HG03039 (cell line): ENCODE measurements at regions not wholly inside any gene's neighbourhood (a gene's known extent, or its start where the extent isn't known, plus 50 kb on each side); places are given as distances from the start of the nearest gene placed in this dataset.

ENCODE experiments used
- ATAC-seq: cut with Tn5 transposase; IDR thresholded peaks from one replicate; pipeline ENCODE4 v1.9.1; 2021; ENCODE audit warnings: mild to moderate bottlenecking, moderate library complexity; ENCODE audit not compliant: unreplicated experiment

DNA sequence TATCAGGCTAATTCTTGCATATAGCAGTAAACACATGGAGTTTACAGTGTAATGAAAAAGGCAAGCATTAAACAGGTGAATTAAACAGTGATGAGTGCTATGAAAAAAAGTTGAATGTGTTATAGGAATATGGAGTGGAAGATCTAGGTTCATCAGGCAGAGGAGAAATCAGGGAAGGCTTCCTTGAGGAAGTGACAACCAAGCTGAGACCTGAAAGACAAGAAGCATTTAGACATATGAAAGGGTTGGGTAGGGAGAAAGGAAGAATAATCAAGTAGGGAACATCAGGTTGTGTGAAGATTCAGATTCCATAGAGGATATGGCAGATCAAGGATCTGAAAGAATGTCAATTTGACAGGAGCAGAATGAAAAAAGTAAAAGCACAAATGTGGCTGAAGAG is 612.5 kb downstream of the PRELID2 start:
- ATAC-seq: no peak

DNA sequence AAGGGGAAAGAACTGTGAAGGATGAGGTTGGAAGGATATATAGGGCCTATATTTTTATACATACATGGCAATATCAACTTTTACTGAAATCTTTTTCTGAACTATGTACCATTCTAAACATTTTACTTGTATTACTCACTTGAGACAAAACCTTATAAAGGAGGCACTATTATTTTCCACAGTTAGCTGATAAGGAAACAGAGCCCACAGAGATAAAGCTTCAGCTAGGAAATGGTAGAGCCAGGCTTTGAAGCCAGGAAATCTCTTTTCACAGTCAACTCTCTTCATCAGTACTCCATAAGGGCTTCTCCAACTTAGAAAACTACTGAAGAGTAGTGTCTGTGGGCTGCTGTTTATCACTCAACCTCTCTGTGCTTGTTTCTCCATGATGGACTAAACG is 613.7 kb downstream of the PRELID2 start:
- no peak for ATAC-seq

DNA sequence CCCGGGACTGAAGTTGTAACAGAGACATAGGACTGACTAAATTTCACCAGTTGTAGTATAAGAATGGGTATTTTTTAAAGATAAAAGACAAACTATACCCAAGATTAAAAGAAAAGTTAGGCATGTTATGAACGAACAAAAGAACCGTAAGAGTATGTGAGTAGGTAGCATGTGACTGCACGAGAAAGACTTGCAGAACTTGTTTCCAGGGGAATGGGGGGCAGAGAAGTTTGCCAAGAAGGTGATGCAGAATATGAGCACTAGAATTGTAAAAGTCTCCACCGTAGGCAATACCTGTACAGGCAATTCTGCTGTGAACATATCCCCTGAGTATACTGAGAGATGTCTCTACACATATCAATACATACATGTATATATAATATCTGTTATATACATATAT is 614.7 kb downstream of the PRELID2 start:
- no peak for ATAC-seq

DNA sequence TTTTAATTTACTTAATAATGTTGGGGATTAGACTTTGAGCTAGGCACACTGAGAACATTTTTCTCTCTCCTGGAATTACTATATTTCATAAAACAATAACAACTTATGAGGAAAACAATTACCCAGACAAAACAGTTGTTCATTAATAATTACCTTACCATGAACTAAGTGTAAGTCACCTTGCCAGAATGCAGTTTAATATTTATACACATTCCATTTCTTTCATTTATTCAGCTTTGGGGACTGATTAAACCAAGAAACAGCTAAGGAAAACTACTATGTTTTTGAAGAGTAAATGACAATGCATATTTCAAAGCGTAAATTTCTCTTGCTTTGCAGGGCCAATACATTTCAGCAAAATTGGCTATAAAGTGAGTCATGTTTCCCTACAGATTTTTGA is 616.2 kb downstream of the PRELID2 start:
- ATAC-seq: no peak

DNA sequence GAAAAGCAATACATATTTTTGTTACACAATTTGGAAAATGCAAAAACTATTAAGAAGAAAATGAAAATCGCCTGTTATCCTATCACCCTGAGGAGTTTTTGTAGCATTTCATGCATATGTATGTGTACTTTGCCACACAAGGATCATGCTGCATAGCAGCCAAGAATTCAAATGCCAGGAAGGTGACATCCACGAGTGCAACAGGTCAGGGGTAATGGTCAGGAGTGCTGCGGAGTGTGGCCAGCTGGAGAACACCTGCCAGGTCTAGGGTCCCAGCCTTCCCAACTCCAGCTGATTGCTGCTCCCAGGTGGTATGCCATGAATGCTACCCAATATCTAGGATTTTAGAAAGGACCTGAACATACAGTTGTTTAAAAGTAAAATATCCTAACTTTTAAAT is 617.1 kb downstream of the PRELID2 start:
- no peak for ATAC-seq

DNA sequence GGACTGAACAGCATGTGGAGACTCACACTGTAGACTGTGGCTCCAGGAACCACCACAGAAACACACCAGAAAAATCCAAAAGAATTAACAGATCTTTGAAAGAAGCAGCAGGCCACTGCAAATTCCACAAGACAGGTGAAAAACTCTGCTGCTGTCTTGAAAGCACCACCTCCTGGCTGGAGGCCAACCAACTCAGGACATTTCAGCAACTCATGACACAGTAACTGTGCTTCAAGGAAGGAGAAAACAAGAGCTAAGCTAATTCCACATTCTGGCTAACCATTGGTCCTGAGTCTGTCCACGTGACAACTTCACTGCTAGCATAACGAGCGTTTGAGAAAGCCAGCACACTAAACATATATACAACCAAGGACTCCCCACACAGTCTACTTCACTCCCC is 625.1 kb downstream of the PRELID2 start:
- ATAC-seq: no peak

DNA sequence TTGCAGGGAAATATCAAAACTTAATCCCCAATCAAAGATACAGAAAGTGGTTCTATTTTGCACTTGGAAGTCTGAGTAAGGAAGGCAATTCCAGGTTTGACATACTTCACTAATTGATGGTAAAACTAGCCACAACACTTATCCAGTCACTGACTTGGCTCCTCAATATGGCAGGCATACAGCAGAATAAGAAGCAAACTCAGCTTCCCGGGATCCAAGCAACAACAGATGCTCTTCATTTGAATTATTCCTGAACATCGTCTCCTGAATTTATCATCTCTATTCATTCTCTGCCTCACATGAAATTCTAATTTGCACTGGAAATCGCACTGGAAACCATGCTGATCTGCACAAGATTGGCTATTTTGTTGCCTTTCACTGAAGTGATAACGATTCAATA is 629.6 kb downstream of the PRELID2 start:
- ATAC-seq: no peak

DNA sequence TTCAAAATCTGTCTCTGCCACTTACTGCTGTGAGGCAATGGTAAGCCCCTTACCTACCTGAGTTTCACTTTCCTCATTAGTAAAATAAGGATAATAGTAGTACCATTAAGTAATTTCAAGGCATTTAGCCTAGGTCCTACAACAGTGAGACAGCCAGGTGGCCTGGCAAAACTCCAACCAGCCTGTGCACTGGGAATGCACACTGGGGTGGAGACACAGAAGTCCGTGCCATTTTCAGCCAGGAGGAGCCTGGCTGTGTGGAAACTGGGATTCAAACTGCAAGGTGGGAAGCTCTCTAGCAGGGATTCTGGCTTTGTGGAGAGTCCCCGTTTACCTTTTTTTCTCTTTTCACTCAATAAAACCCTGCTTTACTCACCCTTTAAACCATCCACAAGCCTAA is 630.4 kb downstream of the PRELID2 start:
- no peak for ATAC-seq

DNA sequence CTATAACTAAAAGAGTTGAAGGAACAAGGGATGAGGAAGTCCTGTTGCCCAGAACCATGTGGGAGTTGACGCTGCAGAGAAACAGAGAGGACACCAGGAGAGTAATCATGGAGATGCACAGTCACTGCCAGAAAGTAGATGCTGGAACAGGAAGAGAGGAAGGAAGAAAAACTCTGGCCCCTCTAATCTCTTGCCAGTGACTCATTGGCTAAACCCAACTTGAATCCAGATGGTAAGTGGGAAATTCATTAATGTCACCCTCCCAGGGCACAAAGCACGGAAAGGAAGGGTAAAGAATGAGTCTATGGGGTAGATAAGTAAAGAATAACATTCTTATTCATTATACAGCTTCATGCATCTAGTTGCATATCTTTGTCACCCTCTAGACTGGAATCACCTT is 631.9 kb downstream of the PRELID2 start:
- ATAC-seq: no peak

DNA sequence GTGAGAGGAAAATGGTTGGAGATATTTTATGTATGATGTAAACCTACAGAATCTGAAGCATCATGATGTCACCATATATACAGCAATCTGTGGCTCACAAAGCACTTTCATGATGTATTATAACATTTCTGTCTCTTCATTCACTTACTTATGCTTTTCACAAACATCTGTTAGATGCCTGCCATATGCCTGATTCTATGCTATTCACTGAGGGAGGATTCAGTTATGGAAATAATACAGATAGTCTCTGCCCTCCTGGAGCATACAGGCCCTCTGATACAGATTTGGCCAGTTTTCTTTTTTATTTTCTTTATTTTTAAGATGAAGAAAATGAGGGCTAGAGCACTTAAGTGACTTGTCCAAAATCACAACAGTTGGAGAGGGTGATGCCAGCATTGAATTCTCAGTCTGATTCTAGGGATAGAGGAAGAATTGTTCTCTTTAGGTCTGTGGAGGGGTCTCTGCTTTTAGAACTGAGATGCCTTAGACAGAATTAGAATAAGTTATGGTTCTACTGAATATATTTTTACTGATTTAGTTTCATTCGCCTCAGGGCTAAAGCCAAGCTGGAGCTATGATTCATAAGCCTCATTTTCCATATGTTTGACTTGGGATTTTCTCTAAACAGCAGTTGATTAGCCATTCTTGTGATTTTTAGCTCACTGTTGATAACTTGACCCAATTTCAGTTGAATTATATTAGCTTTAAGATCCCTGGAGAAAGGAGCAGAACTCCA is 636.4 kb downstream of the PRELID2 start:
- ATAC-seq: no peak

DNA sequence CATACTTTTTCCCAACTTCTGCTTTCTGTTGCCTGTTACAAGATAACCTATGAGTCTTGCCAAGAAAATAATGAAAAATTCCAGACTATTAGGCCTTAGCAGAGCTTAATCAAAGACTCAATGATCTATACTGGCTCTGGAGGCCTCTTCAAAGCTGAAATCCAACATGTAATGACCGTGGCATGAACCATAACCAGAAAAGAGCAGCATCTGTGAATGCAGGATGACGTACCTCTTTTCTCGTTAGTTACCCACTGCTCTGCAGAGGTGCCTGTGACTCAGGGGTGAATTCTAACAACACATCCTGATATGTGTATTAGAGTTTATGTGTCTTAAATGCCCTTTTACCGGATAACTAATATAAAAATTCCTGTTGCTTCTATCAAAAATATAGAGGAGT is 645.4 kb downstream of the PRELID2 start:
- ATAC-seq: no peak

DNA sequence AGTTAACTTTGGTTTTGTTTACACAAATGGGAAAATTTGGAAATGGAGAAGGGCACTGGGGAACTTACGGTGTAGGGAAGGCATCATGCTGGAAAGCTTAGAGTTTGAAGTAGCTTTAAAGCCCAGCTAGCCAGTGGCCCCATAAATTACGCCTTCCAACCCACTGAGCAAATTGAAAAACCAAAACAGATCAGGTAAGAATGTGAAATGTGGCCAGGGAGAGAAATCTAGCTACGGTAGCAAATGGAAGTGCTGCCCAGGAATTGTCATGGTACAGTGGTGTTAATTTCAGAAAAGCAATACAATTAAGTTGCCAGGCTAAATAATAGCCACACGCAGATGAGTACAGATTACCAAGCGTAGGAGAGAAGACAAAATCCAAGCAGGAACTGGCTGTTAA is 654.8 kb downstream of the PRELID2 start:
- no peak for ATAC-seq

DNA sequence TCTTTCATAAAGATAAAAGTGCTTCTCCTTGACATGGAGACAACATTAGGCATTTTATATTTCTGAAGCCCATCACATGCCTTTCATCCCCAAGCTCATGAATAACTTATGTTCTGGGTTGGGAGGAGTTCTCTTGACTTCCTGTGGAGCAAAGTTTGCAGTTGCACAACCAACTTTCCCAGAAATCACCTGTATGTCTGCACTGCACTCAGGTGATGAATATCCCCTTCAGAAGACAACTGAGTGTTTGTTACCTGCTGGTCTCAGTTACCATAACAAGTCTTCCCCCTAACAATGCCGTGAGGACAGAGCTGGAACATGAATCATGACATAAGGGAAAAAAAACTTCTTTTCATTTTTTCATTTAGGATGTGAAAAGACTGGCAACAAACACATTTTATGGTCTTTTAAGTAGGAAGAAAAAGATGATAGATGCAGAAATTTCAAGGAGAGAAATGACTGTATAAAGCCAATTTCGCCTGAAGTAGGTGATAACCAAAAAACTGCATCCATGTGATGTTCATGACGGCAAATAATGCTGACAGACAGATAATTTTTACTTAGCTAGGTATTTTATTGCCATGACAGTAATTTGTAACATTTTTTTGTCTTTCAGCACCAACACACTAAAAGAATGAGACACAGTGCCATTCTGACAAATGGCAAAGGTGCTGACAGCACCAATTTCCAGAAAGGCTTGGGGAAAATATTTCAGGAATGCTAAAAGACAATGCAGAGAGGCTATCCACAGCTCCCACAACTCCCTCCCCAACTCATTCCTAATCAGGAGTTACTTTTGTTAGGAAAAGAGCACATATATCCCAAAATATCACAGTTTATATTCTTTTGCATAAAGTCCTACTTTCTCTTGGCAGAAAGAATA is 656.3 kb downstream of the PRELID2 start:
- no peak for ATAC-seq

DNA sequence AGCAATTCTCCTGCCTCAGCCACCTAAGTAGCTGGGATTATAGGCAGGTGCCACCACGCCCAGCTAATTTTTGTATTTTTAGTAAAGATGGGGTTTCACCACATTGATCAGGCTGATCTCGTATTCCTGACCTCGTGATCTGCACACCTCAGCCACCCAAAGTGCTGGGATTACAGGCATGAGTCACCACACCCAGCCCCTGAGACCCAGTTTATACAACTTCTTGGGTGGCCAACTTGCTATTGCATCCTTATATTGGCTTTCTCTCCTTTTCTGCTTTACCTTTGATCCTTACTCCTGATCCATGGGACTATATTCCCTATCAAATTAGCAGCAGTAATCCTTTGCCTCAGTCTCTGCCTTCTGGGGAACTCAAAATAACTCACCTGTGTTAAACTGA is 659.1 kb downstream of the PRELID2 start:
- no peak for ATAC-seq

DNA sequence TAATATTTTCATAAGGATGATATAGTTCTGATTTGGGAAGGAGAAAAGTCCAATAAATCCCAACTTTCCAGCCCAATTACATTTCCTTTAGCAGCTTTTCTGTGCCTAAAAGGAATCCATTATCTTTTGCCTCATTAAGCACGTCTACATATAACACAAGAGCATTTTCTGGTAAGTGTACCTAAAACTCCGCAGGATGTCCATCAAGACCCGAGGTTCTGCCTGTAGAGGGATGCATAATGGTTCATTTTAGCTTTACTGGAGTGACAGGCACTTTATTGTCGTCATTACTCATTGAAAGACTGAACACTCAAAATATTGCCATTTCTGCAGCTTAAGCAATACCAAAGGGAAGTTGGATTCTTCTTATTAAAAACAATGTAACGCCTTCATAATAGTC is 669.0 kb downstream of the PRELID2 start:
- no peak for ATAC-seq

DNA sequence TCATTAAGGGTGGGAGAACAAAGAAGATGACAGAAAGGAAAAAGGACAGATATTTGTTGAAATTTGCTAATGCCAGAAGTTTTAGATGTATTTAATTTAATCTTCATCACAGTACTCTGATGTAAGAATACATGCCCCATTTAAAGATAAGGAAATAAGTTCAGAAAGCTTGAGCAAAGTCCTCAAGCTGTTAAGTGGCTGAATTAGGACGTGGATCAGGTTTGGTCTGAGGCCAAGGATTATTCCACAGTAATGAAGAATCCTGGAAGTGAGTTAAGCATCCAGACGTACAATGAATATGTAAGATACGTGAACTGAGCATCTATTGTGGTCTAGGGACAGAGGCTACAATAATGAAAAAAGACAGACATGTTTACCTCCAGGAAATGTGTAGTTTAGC is 671.3 kb downstream of the PRELID2 start:
- ATAC-seq: no peak

DNA sequence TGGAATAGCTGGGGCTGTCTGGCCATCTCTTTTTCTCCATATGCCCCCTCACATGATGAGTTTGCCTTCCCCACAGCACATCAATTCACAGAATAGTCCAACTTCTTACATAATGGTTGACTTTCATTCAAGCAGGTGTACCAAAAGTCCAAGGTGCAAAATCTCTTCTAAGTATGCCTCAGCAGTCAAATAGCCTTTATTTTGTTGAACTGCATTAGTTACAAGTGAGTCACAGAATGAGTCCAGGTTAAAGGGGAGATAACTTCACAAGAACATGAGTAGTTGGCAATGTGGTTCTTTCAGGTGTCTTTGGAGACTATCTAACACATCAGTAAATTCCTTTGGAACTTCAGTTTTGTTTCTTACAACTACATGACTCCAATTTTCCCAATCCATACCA is 672.5 kb downstream of the PRELID2 start:
- no peak for ATAC-seq

DNA sequence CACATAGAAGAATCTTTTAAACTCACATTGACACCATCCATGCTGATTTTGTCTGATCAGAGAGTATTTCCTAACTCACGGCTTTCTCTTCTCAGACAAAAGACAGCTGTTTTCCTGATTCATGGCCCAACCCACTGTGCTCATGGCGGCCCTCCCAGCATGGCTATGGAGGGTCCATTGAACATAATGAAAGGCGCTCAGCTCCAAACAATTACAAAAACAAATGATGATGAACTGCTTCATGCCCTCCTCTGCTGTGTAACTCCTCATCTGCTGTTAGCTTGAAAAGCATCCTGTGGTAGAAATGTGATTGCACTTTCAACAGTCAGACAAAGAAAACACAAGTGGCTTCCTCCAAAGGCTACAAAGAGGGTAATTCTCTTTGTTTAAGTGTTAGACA is 673.8 kb downstream of the PRELID2 start:
- ATAC-seq: no peak

DNA sequence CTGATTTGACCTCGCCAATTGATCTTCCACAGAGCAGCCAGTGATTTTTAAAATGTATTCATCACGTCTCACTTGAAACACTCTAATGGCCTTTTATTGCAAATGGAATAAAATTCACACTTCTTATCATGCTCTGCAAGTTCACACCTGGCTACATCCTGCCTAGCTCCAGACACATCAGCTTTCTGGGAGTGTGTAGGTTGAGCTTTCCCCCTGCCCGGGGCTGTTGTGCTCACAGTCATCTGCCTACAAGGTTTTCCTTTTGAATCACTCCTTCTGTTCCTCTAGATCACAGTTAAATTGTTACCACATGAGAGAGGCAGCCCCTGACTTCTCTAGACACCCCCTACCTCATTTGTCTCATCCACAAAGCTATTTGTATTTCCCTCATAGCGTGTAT is 674.5 kb downstream of the PRELID2 start:
- ATAC-seq: no peak

DNA sequence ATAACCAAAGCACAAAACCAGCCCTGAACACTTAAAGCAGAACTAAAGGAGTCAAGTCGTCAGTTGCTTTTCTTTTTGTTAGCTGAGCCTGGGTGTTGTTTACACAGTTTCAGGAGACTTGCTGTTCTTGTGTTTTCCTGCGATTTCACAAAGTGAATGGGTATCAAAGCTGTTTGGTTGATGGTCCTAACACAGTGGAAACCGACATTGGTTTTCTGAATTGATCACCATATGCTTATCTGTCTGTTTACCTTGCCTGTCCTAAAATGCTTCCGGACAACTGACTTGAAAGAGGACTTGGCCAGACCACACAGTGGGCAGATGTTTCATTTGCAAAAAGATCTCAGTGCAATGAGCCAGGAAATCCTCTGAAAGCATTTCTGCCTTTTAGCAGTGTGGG is 676.4 kb downstream of the PRELID2 start:
- ATAC-seq: no peak

DNA sequence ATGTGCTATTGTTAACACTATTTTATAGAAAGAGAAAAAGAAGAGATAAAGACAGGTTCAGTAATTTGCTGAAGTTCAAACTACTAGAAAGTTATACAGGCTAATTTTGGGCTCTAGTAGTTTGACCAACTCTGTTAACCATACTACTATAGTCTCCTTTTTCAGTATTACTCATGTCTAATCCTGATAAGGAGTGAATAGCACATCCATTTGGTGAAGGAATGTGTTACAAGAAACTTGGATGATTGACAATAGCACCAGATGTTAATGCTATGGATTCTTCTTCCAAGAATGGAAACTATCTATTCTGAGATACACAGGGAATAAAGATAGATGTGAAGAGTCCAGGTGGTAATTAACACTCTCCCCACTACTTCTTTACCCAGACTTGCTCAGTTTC is 677.3 kb downstream of the PRELID2 start:
- ATAC-seq: no peak

DNA sequence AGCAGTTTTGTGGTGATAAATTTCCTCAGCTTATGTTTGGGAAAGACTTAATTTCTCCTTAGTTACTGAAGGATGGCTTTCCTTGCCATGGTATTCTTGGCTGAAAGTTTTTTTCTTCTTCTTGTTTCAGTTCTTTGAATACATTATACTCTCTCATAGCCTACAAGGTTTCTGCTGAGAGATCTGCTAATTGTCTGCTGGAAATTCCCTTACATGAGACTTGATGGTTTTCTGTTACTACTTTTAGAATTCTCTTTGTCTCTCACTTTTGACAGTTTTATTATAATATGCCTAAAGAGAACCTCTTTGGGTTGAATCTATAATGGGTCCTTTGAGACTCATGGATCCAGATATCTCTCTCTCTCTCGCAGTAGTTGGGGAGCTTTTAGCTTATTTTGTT is 693.6 kb downstream of the PRELID2 start:
- no peak for ATAC-seq
